ENCODE measurements at regions not wholly inside any gene's neighbourhood (a gene's known extent, or its start where the extent isn't known, plus 50 kb on each side); places are given as distances from the start of the nearest gene placed in this dataset.

DNA sequence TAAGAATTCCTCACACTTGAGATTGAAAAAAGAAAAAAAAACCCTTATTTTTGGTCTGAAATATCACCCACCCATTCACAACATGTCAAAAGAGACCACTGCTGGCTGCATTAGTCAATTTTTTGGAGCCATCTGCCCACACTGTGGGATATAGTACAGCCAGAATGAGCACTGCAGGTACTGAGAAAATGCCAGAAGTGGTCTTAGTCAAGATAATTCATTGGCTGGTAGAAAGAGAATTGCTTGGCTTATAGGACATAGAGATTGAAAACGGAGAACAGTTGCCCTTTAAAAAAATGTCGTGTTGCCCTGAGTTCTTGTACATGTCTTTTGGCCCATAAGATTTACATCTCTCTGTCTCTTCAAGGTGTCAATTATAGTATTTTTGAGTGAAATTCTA is 1899.5 kb downstream of the OLFM4 start:
- Histone ChIP-seq H3F3A (ENCODE audit: low read length, unreplicated experiment) (no peaks in the 10 kb centered on the region), H3K4me3 (ENCODE audit: low read length) (no peak overlapping the region)
- POLR2A ChIA-PET (ENCODE audit: unreplicated experiment) = no interaction called here

GRCh38 chr13:54934121-54934520 is 1905.5 kb downstream of the OLFM4 start:
- Histone ChIP-seq H4K20me1 (ENCODE audit: low read length) (no peaks in the 10 kb centered on the region), H3K9me3 (ENCODE audit: low read length) (no peaks in the 10 kb centered on the region), H3F3A (ENCODE audit: low read length, unreplicated experiment) (no peaks in the 10 kb centered on the region), H3K9ac (ENCODE audit: low read length) (no peak overlapping the region), H3K4me2 (ENCODE audit: low read length) (no peak overlapping the region), H2AFZ (ENCODE audit: low read length) (no peak overlapping the region), H3K36me3 (ENCODE audit: low read depth, low read length) (no peaks in the 10 kb centered on the region), H3K4me3 (ENCODE audit: low read length) (no peak overlapping the region), H3K27ac (ENCODE audit: low read length) (no peak overlapping the region), H3K79me2 (ENCODE audit: low read length) (no peaks in the 10 kb centered on the region), H3K4me1 (ENCODE audit: insufficient read depth, low read length) (no peaks in the 10 kb centered on the region), H3K27me3 (ENCODE audit: low read length) (no peaks in the 10 kb centered on the region), H3K9me2 (replicated peaks; ENCODE audit: low read length) (no peaks in the 10 kb centered on the region)
- ChIA-PET CTCF (no interaction called here), POLR2A (ENCODE audit: unreplicated experiment) (no interaction called here)
- intact Hi-C loops (cut with micrococcal nuclease) = no loop called here
- DNase-seq (no peak), ATAC-seq (no peak)
- TF ChIP-seq EZH2 (IDR thresholded peaks at IDR 0.05; ENCODE audit: low read length, unreplicated experiment) (no peak), EZH2phosphoT487 (IDR thresholded peaks at IDR 0.05; ENCODE audit: borderline replicate concordance, low read length) (no peak)
- TF ChIP-seq, protein P1, sequence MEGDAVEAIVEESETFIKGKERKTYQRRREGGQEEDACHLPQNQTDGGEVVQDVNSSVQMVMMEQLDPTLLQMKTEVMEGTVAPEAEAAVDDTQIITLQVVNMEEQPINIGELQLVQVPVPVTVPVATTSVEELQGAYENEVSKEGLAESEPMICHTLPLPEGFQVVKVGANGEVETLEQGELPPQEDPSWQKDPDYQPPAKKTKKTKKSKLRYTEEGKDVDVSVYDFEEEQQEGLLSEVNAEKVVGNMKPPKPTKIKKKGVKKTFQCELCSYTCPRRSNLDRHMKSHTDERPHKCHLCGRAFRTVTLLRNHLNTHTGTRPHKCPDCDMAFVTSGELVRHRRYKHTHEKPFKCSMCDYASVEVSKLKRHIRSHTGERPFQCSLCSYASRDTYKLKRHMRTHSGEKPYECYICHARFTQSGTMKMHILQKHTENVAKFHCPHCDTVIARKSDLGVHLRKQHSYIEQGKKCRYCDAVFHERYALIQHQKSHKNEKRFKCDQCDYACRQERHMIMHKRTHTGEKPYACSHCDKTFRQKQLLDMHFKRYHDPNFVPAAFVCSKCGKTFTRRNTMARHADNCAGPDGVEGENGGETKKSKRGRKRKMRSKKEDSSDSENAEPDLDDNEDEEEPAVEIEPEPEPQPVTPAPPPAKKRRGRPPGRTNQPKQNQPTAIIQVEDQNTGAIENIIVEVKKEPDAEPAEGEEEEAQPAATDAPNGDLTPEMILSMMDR (conservative IDR thresholded peaks at IDR 0.05; ENCODE audit: low read depth, low read length) = no peak
- no TSS peak for BruUV-seq (replicated peaks)

More for the DNA sequence above, 1899.5 kb downstream of the OLFM4 start:
- Histone ChIP-seq H3K9ac (ENCODE audit: low read length) (no peak overlapping the region), H3K27me3 (ENCODE audit: low read length) (no peaks in the 10 kb centered on the region), H3K9me2 (replicated peaks; ENCODE audit: low read length) (no peaks in the 10 kb centered on the region), H2AFZ (ENCODE audit: low read length) (no peak overlapping the region), H3K36me3 (ENCODE audit: low read depth, low read length) (no peaks in the 10 kb centered on the region), H4K20me1 (ENCODE audit: low read length) (no peaks in the 10 kb centered on the region), H3K4me2 (ENCODE audit: low read length) (no peak overlapping the region), H3K4me1 (ENCODE audit: insufficient read depth, low read length) (no peaks in the 10 kb centered on the region), H3K27ac (ENCODE audit: low read length) (no peak overlapping the region), H3K9me3 (ENCODE audit: low read length) (no peaks in the 10 kb centered on the region), H3K79me2 (ENCODE audit: low read length) (no peaks in the 10 kb centered on the region)
- intact Hi-C loops (cut with micrococcal nuclease) = no loop called here
- TF ChIP-seq EZH2 (IDR thresholded peaks at IDR 0.05; ENCODE audit: low read length, unreplicated experiment) (no peak), EZH2phosphoT487 (IDR thresholded peaks at IDR 0.05; ENCODE audit: borderline replicate concordance, low read length) (no peak)
- TF ChIP-seq, protein P1 (conservative IDR thresholded peaks at IDR 0.05; ENCODE audit: low read depth, low read length) = no peak
- DNase-seq (no peak), ATAC-seq (no peak)
- no TSS peak for BruUV-seq (replicated peaks)
- CTCF ChIA-PET = interaction anchor here (0.6 kb wide), 1 partner anchor 22 kb away, joined by 4 read pairs; no protein-coding TSS in a partner anchor

GRCh38 chr13:54945973-54946372 is 1917.4 kb downstream of the OLFM4 start:
- Histone ChIP-seq H3F3A (ENCODE audit: low read length, unreplicated experiment) (no peaks in the 10 kb centered on the region), H2AFZ (ENCODE audit: low read length) (no peak overlapping the region), H3K79me2 (ENCODE audit: low read length) (no peaks in the 10 kb centered on the region), H3K9me3 (ENCODE audit: low read length) (no peaks in the 10 kb centered on the region), H3K9ac (ENCODE audit: low read length) (no peak overlapping the region), H3K4me3 (ENCODE audit: low read length) (no peak overlapping the region), H3K36me3 (ENCODE audit: low read depth, low read length) (no peaks in the 10 kb centered on the region), H3K27me3 (ENCODE audit: low read length) (no peaks in the 10 kb centered on the region), H3K4me2 (ENCODE audit: low read length) (no peak overlapping the region), H3K27ac (ENCODE audit: low read length) (no peak overlapping the region), H4K20me1 (ENCODE audit: low read length) (no peaks in the 10 kb centered on the region), H3K9me2 (replicated peaks; ENCODE audit: low read length) (no peaks in the 10 kb centered on the region), H3K4me1 (ENCODE audit: insufficient read depth, low read length) (no peaks in the 10 kb centered on the region)
- ChIA-PET CTCF (no interaction called here), POLR2A (ENCODE audit: unreplicated experiment) (no interaction called here)
- DNase-seq (no peak), ATAC-seq (no peak)
- intact Hi-C loops (cut with micrococcal nuclease) = no loop called here
- no peak for TF ChIP-seq EZH2phosphoT487 (IDR thresholded peaks at IDR 0.05; ENCODE audit: borderline replicate concordance, low read length)
- no peak for TF ChIP-seq EZH2 (IDR thresholded peaks at IDR 0.05; ENCODE audit: low read length, unreplicated experiment)
- TF ChIP-seq, protein P1 (conservative IDR thresholded peaks at IDR 0.05; ENCODE audit: low read depth, low read length) = no peak
- BruUV-seq (replicated peaks) = no TSS peak

Measured in PC-3 (cell line).